HUES64 (cell line): ENCODE measurements at regions not wholly inside any gene's neighbourhood (a gene's known extent, or its start where the extent isn't known, plus 50 kb on each side); places are given as distances from the start of the nearest gene placed in this dataset.

ENCODE experiments used
- H3K27ac ChIP-seq: 2 replicates; pipeline ENCODE4 v1.7.0; 2013; ENCODE audit warnings: low read depth, low read length, inconsistent platforms
- H3K27me3 ChIP-seq: 2 replicates; pipeline ENCODE4 v1.6.1; 2013; ENCODE audit warnings: mild to moderate bottlenecking, low read length; ENCODE audit not compliant: insufficient read depth
- H3K36me3 ChIP-seq: 2 replicates; pipeline ENCODE4 v1.6.1; 2013; ENCODE audit warnings: mild to moderate bottlenecking, low read length; ENCODE audit not compliant: insufficient read depth
- H3K4me1 ChIP-seq: 2 replicates; pipeline ENCODE4 v1.6.1; 2013; ENCODE audit warnings: mild to moderate bottlenecking, low read length, moderate library complexity; ENCODE audit not compliant: insufficient read depth
- H3K4me3 ChIP-seq: 2 replicates; pipeline ENCODE4 v1.5.1; 2013; ENCODE audit warnings: mild to moderate bottlenecking, low read length, moderate library complexity
- H3K9ac ChIP-seq: 2 replicates; pipeline ENCODE4 v1.6.1; 2013; ENCODE audit warnings: mild to moderate bottlenecking, low read depth, low read length
- H3K9me3 ChIP-seq: 2 replicates; pipeline ENCODE4 v1.6.1; 2013; ENCODE audit warnings: low read depth, low read length; ENCODE audit not compliant: insufficient read depth
- WGBS: fragments of 150-250, 120-280 bp; methylation state at CpG from one replicate; pipeline ENCODE4 v1.1.7; 2013; ENCODE audit warnings: missing lambda C conversion rate; 5-methylcytosine and 5-hydroxymethylcytosine counted together

DNA sequence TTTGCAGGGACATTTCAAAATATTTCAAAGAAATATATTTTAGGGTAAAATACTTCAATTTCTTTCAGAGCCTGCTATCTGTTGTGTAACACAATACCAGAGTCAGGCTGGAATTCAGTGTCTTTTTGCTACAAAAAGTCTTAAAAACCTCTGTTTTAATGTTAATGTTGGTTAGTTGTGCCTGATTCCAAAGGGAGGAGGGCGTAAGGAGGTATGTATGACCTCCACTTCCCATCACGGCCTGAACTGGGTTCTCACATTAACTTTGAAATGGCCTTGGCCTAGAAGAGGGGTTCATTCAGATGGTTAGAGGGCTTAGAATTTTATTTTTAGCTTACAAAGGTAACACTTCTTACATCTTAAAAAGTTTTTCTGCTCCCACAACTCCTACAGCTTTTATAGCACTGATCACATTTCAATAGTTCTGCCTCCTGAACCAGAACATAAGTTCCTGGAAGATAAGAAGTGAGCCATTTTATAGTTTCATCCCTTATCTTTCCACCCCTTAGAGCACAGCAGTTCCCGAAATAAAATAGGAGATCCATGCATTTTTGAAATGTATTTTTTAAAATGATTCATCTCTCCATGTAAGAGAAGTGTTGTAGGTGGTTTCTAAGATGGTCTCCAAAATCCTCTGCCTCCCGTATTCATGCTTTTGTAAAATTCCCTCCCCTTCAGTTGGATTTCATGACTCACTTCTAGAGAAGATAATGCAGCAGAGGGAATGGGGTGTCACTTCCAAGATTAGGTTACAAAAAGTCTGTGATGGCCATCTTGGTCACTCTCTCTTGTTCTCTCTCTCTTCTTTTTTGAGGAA, 543.1 kb upstream of the NECTIN3 start:
- Histone ChIP-seq H3K36me3 (0 out of 2 replicates have a peak, but pooled peaks cover 3% of the 10 kb centered on the region), H3K27me3 (no peaks in the 10 kb centered on the region), H3K4me1 (peaks cover 26% of the 10 kb centered on the region), H3K9ac (no peak overlapping the region), H3K27ac (peak overlapping the region; percentile 74), H3K9me3 (peaks cover 3% of the 10 kb centered on the region; the same call in 1 of the 2 replicates), H3K4me3 (no peak overlapping the region)
- whole genome bisulfite sequencing, result 86% methylated on average over 3 of the region's 4 CpGs

GRCh38 chr3:110530902-110531301, 540.7 kb upstream of the NECTIN3 start:
- H3K27ac ChIP-seq, result no peak overlapping the region
- 98% methylated on average over 1 of the region's 2 CpGs for WGBS
- no peak overlapping the region for H3K4me3 ChIP-seq
- peaks cover 26% of the 10 kb centered on the region for H3K4me1 ChIP-seq
- H3K36me3 ChIP-seq, result no peaks in the 10 kb centered on the region
- no peaks in the 10 kb centered on the region for H3K27me3 ChIP-seq
- 0 out of 2 replicates have a peak, but pooled peaks cover under 1% of the 10 kb centered on the region for H3K9me3 ChIP-seq
- H3K9ac ChIP-seq, result no peak overlapping the region

- no peak overlapping the region for H3K27ac ChIP-seq
Observed at GRCh38 chr3:110533089-110533488, 538.5 kb upstream of the NECTIN3 start.

GRCh38 chr3:110542552-110543150, 529.0 kb upstream of the NECTIN3 start:
- H3K4me3 ChIP-seq, result no peak overlapping the region
- H3K4me1 ChIP-seq, result peaks cover 14% of the 10 kb centered on the region
- no peaks in the 10 kb centered on the region for H3K36me3 ChIP-seq
- no peak overlapping the region for H3K27ac ChIP-seq
- H3K27me3 ChIP-seq, result no peaks in the 10 kb centered on the region
- H3K9ac ChIP-seq, result no peak overlapping the region; the same call in 1 of the 2 replicates
- 88% methylated on average over 3 of the region's 3 CpGs for WGBS
- H3K9me3 ChIP-seq, result no peaks in the 10 kb centered on the region

More at GRCh38 chr3:110533089-110533488, 538.5 kb upstream of the NECTIN3 start:
- Histone ChIP-seq H3K4me3 (no peak overlapping the region), H3K27me3 (no peaks in the 10 kb centered on the region), H3K36me3 (no peaks in the 10 kb centered on the region), H3K9me3 (no peaks in the 10 kb centered on the region), H3K4me1 (peaks cover 7% of the 10 kb centered on the region), H3K9ac (no peak overlapping the region)

DNA sequence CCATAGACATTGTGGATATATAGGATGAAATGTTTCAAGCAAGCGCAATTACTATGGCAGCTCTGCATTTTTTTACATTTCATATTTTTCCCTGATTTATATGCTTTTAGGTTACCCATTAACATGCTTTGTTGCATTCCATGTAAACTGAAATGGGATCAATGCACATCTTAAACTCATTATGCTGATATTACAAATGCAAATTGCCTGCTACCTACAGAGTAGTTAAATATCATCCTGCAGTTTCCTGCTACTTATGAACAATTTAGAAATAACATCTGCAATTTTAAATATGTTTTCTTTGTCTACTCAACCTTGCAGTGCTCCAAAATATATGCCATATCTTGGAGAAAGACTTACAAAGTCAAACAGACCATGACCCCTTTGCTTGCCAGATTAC, 526.9 kb upstream of the NECTIN3 start:
- Histone ChIP-seq H3K9me3 (no peaks in the 10 kb centered on the region), H3K27me3 (no peaks in the 10 kb centered on the region), H3K36me3 (no peaks in the 10 kb centered on the region), H3K4me3 (no peak overlapping the region), H3K27ac (no peak overlapping the region), H3K9ac (no peak overlapping the region), H3K4me1 (peaks cover 16% of the 10 kb centered on the region)
- 83% methylated on average over 1 of the region's 1 CpG for WGBS

GRCh38 chr3:110550511-110550910, 521.1 kb upstream of the NECTIN3 start:
- WGBS, result 93% methylated on average over 4 of the region's 5 CpGs
- Histone ChIP-seq H3K4me1 (0 out of 2 replicates have a peak, but pooled peaks cover 8% of the 10 kb centered on the region), H3K36me3 (no peaks in the 10 kb centered on the region), H3K27me3 (no peaks in the 10 kb centered on the region), H3K9me3 (no peaks in the 10 kb centered on the region), H3K27ac (no peak overlapping the region), H3K9ac (no peak overlapping the region), H3K4me3 (no peak overlapping the region)

- Histone ChIP-seq H3K4me3 (no peak overlapping the region), H3K9me3 (no peaks in the 10 kb centered on the region; the same call in 1 of the 2 replicates), H3K27ac (no peak overlapping the region), H3K27me3 (no peaks in the 10 kb centered on the region), H3K36me3 (0 out of 2 replicates have a peak, but pooled peaks cover 3% of the 10 kb centered on the region), H3K9ac (no peak overlapping the region), H3K4me1 (no peaks in the 10 kb centered on the region)
- WGBS, result 100% methylated on average over 1 of the region's 1 CpG
Observed at GRCh38 chr3:110562621-110563020, 509.0 kb upstream of the NECTIN3 start.

DNA sequence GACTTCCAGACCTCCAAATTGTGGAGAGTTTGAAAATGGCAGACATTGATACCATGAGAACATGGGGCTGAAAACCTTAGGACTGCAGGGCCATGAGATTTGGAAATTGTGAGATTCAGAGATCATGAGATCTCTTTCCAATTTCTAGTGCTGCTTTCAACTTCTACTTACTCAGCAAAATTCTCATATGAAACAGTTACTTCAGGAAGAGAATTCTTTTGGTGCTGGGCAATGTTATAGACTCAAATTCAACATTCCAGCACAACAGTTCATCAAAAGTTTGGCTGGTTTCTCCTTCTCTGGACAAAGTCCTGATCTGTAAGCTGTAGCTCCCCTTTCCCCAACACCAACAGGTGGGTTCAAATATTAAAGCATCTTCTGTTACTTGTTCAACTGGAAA, 506.9 kb upstream of the NECTIN3 start:
- H3K9me3 ChIP-seq, result no peaks in the 10 kb centered on the region; the same call in 1 of the 2 replicates
- no peak overlapping the region for H3K9ac ChIP-seq
- peaks cover 5% of the 10 kb centered on the region; the same call in 1 of the 2 replicates for H3K4me1 ChIP-seq
- H3K27ac ChIP-seq, result no peak overlapping the region
- H3K4me3 ChIP-seq, result no peak overlapping the region
- H3K27me3 ChIP-seq, result no peaks in the 10 kb centered on the region
- H3K36me3 ChIP-seq, result 0 out of 2 replicates have a peak, but pooled peaks cover 3% of the 10 kb centered on the region

DNA sequence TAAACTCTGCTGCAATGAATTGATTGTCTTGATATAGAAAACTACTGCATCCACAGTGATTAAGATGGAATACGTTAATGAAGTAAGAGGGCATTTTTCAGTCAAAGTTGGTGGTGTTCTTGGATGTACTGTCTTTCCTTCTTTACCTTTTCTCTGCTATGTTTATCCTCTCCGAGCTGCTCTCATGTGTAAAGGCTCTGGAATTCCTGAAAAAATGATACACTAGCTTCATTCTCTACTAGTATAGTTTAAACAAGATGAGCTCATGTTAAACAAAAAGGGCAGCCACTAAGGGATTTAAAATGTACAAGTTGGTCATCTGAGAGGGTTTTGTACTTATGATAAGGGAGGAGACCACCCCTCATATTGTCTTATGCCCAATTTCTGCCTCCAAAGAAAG, 504.6 kb upstream of the NECTIN3 start:
- Histone ChIP-seq H3K27me3 (no peaks in the 10 kb centered on the region), H3K36me3 (0 out of 2 replicates have a peak, but pooled peaks cover 3% of the 10 kb centered on the region), H3K4me3 (no peak overlapping the region), H3K27ac (no peak overlapping the region), H3K9me3 (no peaks in the 10 kb centered on the region), H3K4me1 (peaks cover 5% of the 10 kb centered on the region; the same call in 1 of the 2 replicates), H3K9ac (no peak overlapping the region)
- 86% methylated on average over 1 of the region's 2 CpGs for WGBS

- Histone ChIP-seq H3K27ac (no peak overlapping the region), H3K27me3 (no peaks in the 10 kb centered on the region), H3K36me3 (0 out of 2 replicates have a peak, but pooled peaks cover 3% of the 10 kb centered on the region), H3K4me3 (no peak overlapping the region), H3K9me3 (0 out of 2 replicates have a peak, but pooled peaks cover 3% of the 10 kb centered on the region), H3K9ac (no peak overlapping the region), H3K4me1 (peaks cover 5% of the 10 kb centered on the region; the same call in 1 of the 2 replicates)
- 65% methylated on average over 2 of the region's 2 CpGs for whole genome bisulfite sequencing
Observed at GRCh38 chr3:110568246-110568645, 503.4 kb upstream of the NECTIN3 start.

DNA sequence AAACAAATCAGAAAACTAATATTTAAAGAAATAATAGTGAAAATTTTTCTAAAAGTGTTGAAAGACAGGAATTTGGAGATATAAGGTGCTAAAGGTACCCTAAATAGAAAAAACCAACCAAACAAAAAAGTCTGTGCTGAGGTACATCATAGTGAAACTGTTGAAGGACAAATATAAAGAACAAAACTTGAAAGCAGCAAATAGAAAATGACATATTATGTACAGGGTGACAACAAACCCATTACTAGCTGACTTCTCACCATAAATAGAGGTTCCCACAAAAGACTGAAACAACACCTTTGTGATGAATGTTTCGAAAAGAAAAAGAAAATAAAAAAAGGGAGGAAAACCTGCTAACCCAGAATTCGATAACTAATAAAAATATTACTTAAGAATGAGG, 502.5 kb upstream of the NECTIN3 start:
- Histone ChIP-seq H3K27me3 (no peaks in the 10 kb centered on the region), H3K9ac (no peak overlapping the region), H3K4me1 (peaks cover 5% of the 10 kb centered on the region; the same call in 1 of the 2 replicates), H3K36me3 (0 out of 2 replicates have a peak, but pooled peaks cover 3% of the 10 kb centered on the region), H3K27ac (no peak overlapping the region), H3K4me3 (no peak overlapping the region), H3K9me3 (0 out of 2 replicates have a peak, but pooled peaks cover 4% of the 10 kb centered on the region)
- no CpG with 5 or more reads among the region's 2 CpGs for WGBS
